ENCODE measurements at regions not wholly inside any gene's neighbourhood (a gene's known extent, or its start where the extent isn't known, plus 50 kb on each side); places are given as distances from the start of the nearest gene placed in this dataset.

GRCh38 chr16:85511938-85512807 lies 100.9 kb upstream of the GSE1 start:
- no peak overlapping the region for H3K4me3 ChIP-seq
- DNase-seq: no peak
- no peaks in the 10 kb centered on the region for H3K9me3 ChIP-seq
- no peak for TF ChIP-seq CTCF (IDR thresholded peaks at IDR 0.05)
- TF ChIP-seq POLR2A (IDR thresholded peaks at IDR 0.05): no peak
- no peak for TF ChIP-seq EP300 (IDR thresholded peaks at IDR 0.05; ENCODE audit: low read depth)
- no peak for TF ChIP-seq POLR2AphosphoS5 (IDR thresholded peaks at IDR 0.05)
- in situ Hi-C loops (cut with MboI; ENCODE audit: low pct_ligation_motif_present in 1 of 4, low pct_unique_long_range_greater_than_20kb in 1 of 4, low sequenced_read_pairs in 3 of 4) (no loop called here), intact Hi-C loops (cut with DNase I; ENCODE audit: low total_unique reads) (no loop called here)
- WGBS, 2 donors (ENCODE audit: low coverage in 1 of 2): 89% methylated on average over 4 to 24 of the region's 24 CpGs
- no peaks in the 10 kb centered on the region for H3K27me3 ChIP-seq
- no peaks in the 10 kb centered on the region for H3K36me3 ChIP-seq
- peaks cover 24 to 26% (median 25%) of the 10 kb centered on the region in 4 donors for H3K4me1 ChIP-seq
- no peak overlapping the region for H3K27ac ChIP-seq

GRCh38 chr16:85512808-85513115 lies 100.4 kb upstream of the GSE1 start:
- TF ChIP-seq POLR2A (IDR thresholded peaks at IDR 0.05) (no peak), POLR2AphosphoS5 (IDR thresholded peaks at IDR 0.05) (no peak), CTCF (IDR thresholded peaks at IDR 0.05) (no peak)
- intact Hi-C loops (cut with DNase I; ENCODE audit: low total_unique reads): no loop called here
- in situ Hi-C loops (cut with MboI; ENCODE audit: low pct_ligation_motif_present in 1 of 4, low pct_unique_long_range_greater_than_20kb in 1 of 4, low sequenced_read_pairs in 3 of 4): no loop called here
- no peak overlapping the region for H3K4me3 ChIP-seq
- WGBS, 2 donors (ENCODE audit: low coverage in 1 of 2): 92% methylated on average over 7 of the region's 7 CpGs; no CpG with 5 or more reads in 1 of the 2 donors
- no peaks in the 10 kb centered on the region for H3K27me3 ChIP-seq
- no peaks in the 10 kb centered on the region for H3K9me3 ChIP-seq
- DNase-seq: no peak
- H3K36me3 ChIP-seq: no peaks in the 10 kb centered on the region
- no peak overlapping the region for H3K27ac ChIP-seq
- H3K4me1 ChIP-seq: peaks cover 24 to 26% (median 25%) of the 10 kb centered on the region in 4 donors

- intact Hi-C loops (cut with DNase I; ENCODE audit: low total_unique reads) (no loop called here), in situ Hi-C loops (cut with MboI; ENCODE audit: low pct_ligation_motif_present in 1 of 4, low pct_unique_long_range_greater_than_20kb in 1 of 4, low sequenced_read_pairs in 3 of 4) (no loop called here)
- no peak overlapping the region for H3K4me3 ChIP-seq
- DNase-seq: no peak
- 89% methylated on average over 9 of the region's 9 CpGs; no CpG with 5 or more reads in 1 of the 2 donors for WGBS, 2 donors (ENCODE audit: low coverage in 1 of 2)
- no peaks in the 10 kb centered on the region for H3K36me3 ChIP-seq
- TF ChIP-seq EP300 (IDR thresholded peaks at IDR 0.05; ENCODE audit: low read depth) (no peak), POLR2A (IDR thresholded peaks at IDR 0.05) (no peak), CTCF (IDR thresholded peaks at IDR 0.05) (no peak), POLR2AphosphoS5 (IDR thresholded peaks at IDR 0.05) (no peak)
- H3K27ac ChIP-seq: no peak overlapping the region
- no peaks in the 10 kb centered on the region for H3K9me3 ChIP-seq
- no peaks in the 10 kb centered on the region for H3K27me3 ChIP-seq
- peaks cover 24 to 26% (median 25%) of the 10 kb centered on the region in 4 donors for H3K4me1 ChIP-seq
These were observed 99.9 kb upstream of the GSE1 start for GRCh38 chr16:85513180-85513579.

- TF ChIP-seq EP300 (IDR thresholded peaks at IDR 0.05; ENCODE audit: low read depth) (no peak), CTCF (IDR thresholded peaks at IDR 0.05) (no peak), POLR2A (IDR thresholded peaks at IDR 0.05) (no peak), POLR2AphosphoS5 (IDR thresholded peaks at IDR 0.05) (no peak)
These were observed 99.5 kb upstream of the GSE1 start for GRCh38 chr16:85513649-85514048.

More at GRCh38 chr16:85513649-85514048, 99.5 kb upstream of the GSE1 start:
- in situ Hi-C loops (cut with MboI; ENCODE audit: low pct_ligation_motif_present in 1 of 4, low pct_unique_long_range_greater_than_20kb in 1 of 4, low sequenced_read_pairs in 3 of 4) (no loop called here), intact Hi-C loops (cut with DNase I; ENCODE audit: low total_unique reads) (no loop called here)
- Histone ChIP-seq H3K4me1 (peaks cover 24 to 26% (median 25%) of the 10 kb centered on the region in 4 donors), H3K27me3 (no peaks in the 10 kb centered on the region), H3K36me3 (no peaks in the 10 kb centered on the region), H3K4me3 (no peak overlapping the region), H3K27ac (peak overlapping the region in 1 of 4 donors; percentile 51), H3K9me3 (no peaks in the 10 kb centered on the region)
- WGBS, 2 donors (ENCODE audit: low coverage in 1 of 2): 82% methylated on average over 10 of the region's 10 CpGs; no CpG with 5 or more reads in 1 of the 2 donors
- no peak for DNase-seq
